Smooth muscle cell (in vitro differentiated cells): ENCODE measurements at regions not wholly inside any gene's neighbourhood (a gene's known extent, or its start where the extent isn't known, plus 50 kb on each side); places are given as distances from the start of the nearest gene placed in this dataset.
A peak's percentile ranks its signal among the peaks of the same experiment; 100 is the strongest.

ENCODE experiments used
- DNase-seq: peaks from one replicate; lab custom pipeline; 2025; ENCODE audit not compliant: unreplicated experiment; lab: John Stamatoyannopoulos, UW
- H2AFZ ChIP-seq: fragments of 200-600 bp; sonication (generic); 2 replicates; pipeline ENCODE4 v1.6.0; 2016; ENCODE audit warnings: antibody characterized with exemption, low read depth, mild to moderate bottlenecking
- H3F3A ChIP-seq: fragments of 200-600 bp; sonication (generic); 2 replicates; pipeline ENCODE4 v1.6.0; 2017; ENCODE audit warnings: antibody characterized with exemption, low read depth
- H3K27ac ChIP-seq: fragments of 200-600 bp; sonication (generic); 2 replicates; pipeline ENCODE4 v1.5.1; 2016; ENCODE audit warnings: low read depth, mild to moderate bottlenecking
- H3K27me3 ChIP-seq: fragments of 200-600 bp; sonication (generic); 2 replicates; pipeline ENCODE4 v1.6.1; 2016; ENCODE audit warnings: low read depth, mild to moderate bottlenecking
- H3K36me3 ChIP-seq: fragments of 200-600 bp; sonication (generic); 2 replicates; pipeline ENCODE4 v1.5.1; 2016; ENCODE audit warnings: low read depth
- H3K4me1 ChIP-seq: fragments of 200-600 bp; sonication (generic); 2 replicates; pipeline ENCODE4 v1.5.1; 2016; ENCODE audit warnings: low read depth
- H3K4me2 ChIP-seq: fragments of 200-600 bp; sonication (generic); 2 replicates; pipeline ENCODE4 v1.6.0; 2016; ENCODE audit warnings: mild to moderate bottlenecking
- H3K4me3 ChIP-seq: fragments of 200-600 bp; sonication (generic); 2 replicates; pipeline ENCODE4 v1.5.1; 2016; ENCODE audit warnings: mild to moderate bottlenecking
- H3K79me2 ChIP-seq: fragments of 200-600 bp; sonication (generic); 2 replicates; pipeline ENCODE4 v1.6.0; 2016; ENCODE audit warnings: low read depth, mild to moderate bottlenecking
- H3K9ac ChIP-seq: fragments of 200-600 bp; sonication (generic); 2 replicates; pipeline ENCODE4 v1.6.0; 2016; ENCODE audit warnings: low read depth
- H3K9me3 ChIP-seq: fragments of 200-600 bp; sonication (generic); replicated peaks from 2 replicates; pipeline ENCODE4 v1.5.1; 2016; ENCODE audit warnings: low read depth
- H4K20me1 ChIP-seq: fragments of 200-600 bp; sonication (generic); 2 replicates; pipeline ENCODE4 v1.6.0; 2016; ENCODE audit warnings: low read depth
- CTCF ChIP-seq: fragments of 200-600 bp; sonication (generic); IDR thresholded peaks from 2 replicates; pipeline ENCODE4 v1.5.1; 2017; ENCODE audit warnings: borderline replicate concordance, mild to moderate bottlenecking, antibody characterized with exemption; ENCODE audit not compliant: insufficient read depth, poor library complexity, severe bottlenecking
- WGBS: methylation state at CpG from one replicate; pipeline ENCODE4 v1.1.7; 2016; ENCODE audit warnings: low lambda C conversion rate; 5-methylcytosine and 5-hydroxymethylcytosine counted together

GRCh38 chr18:76564655-76565237 is 69.7 kb upstream of the ZNF516 start:
- Histone ChIP-seq H3K79me2 (no peaks in the 10 kb centered on the region), H3K36me3 (no peaks in the 10 kb centered on the region), H3F3A (peaks cover 20% of the 10 kb centered on the region), H3K4me2 (peak overlapping the region; percentile 80), H3K4me3 (peak overlapping the region; percentile 40), H3K9me3 (no peaks in the 10 kb centered on the region), H2AFZ (peak overlapping the region; percentile 28), H3K4me1 (peaks cover 10% of the 10 kb centered on the region), H3K27me3 (no peaks in the 10 kb centered on the region), H3K27ac (peak overlapping the region; percentile 86), H4K20me1 (no peaks in the 10 kb centered on the region), H3K9ac (peak overlapping the region; percentile 15)
- 71% methylated on average over 4 of the region's 4 CpGs for WGBS
- DNase-seq, result no peak
- TF ChIP-seq CTCF, result no peak

- no peak for DNase-seq
- Histone ChIP-seq H3K9me3 (no peaks in the 10 kb centered on the region), H4K20me1 (no peaks in the 10 kb centered on the region), H3K27me3 (no peaks in the 10 kb centered on the region), H3K36me3 (no peaks in the 10 kb centered on the region), H3K4me2 (peak overlapping the region; percentile 80), H2AFZ (no peak overlapping the region), H3K4me3 (no peak overlapping the region), H3K27ac (peak overlapping the region; percentile 86), H3K9ac (no peak overlapping the region), H3K79me2 (no peaks in the 10 kb centered on the region), H3F3A (peaks cover 20% of the 10 kb centered on the region), H3K4me1 (peaks cover 10% of the 10 kb centered on the region)
- WGBS, result 87% methylated on average over 8 of the region's 8 CpGs
- no peak for TF ChIP-seq CTCF
Observed at GRCh38 chr18:76564117-76564516, 69.1 kb upstream of the ZNF516 start.

- 98% methylated on average over 30 of the region's 30 CpGs for WGBS
- H4K20me1 ChIP-seq, result no peaks in the 10 kb centered on the region
- no peak overlapping the region for H3K4me3 ChIP-seq
Observed at GRCh38 chr18:76562286-76563122, 67.5 kb upstream of the ZNF516 start.

More at GRCh38 chr18:76562286-76563122, 67.5 kb upstream of the ZNF516 start:
- no peak for DNase-seq
- Histone ChIP-seq H3K27me3 (no peaks in the 10 kb centered on the region), H3K27ac (no peak overlapping the region), H3K79me2 (no peaks in the 10 kb centered on the region), H2AFZ (no peak overlapping the region), H3F3A (peaks cover 20% of the 10 kb centered on the region), H3K36me3 (no peaks in the 10 kb centered on the region), H3K9me3 (no peaks in the 10 kb centered on the region), H3K4me1 (peaks cover 10% of the 10 kb centered on the region), H3K9ac (no peak overlapping the region), H3K4me2 (no peak overlapping the region)
- no peak for TF ChIP-seq CTCF
